ENCODE measurements at regions not wholly inside any gene's neighbourhood (a gene's known extent, or its start where the extent isn't known, plus 50 kb on each side); places are given as distances from the start of the nearest gene placed in this dataset.

DNA sequence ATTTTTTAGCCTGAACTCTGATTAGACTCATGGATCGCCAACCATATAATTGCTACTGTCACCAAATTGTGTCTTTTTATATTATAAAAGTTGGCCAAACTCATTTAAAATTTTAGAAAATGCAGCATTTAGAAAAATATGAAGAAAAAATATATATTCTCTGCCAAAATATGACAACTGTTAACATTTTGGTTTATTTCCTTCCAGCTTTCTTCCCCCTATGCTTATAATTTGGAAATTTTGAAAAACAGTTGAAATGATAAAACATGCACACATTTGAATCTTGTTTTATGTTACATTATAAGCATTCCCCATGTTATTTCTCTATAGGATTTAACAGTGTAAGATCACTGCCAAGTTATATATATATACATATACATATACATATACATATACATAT lies 1112.8 kb downstream of the TUSC7 start:
- WGBS, 2 donors (ENCODE audit: low coverage in 1 of 2) = 89 to 95% methylated on average over 1 of the region's 1 CpG
- in situ Hi-C loops (cut with MboI; ENCODE audit: low pct_ligation_motif_present in 1 of 4, low pct_unique_long_range_greater_than_20kb in 1 of 4, low sequenced_read_pairs in 3 of 4) = no loop called here
- intact Hi-C loops (cut with DNase I; ENCODE audit: low total_unique reads) = no loop called here

DNA sequence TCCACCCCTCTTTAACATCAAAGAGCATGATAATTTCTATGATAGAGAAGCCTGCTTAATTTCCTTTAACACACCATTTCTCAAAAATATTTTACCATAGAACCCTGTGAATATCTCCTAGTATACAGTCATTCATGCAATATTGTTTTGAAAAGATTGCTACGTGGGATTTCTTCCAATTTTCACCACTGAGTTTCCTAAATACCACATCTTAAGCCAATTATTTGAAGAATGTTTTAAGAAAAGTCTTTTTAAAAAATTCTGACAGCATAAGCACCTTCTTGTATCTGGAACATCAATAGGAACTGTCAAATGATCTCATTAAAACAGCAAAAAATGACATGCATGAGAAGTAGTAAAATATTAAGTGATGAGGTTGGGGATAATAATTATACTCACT lies 1126.7 kb downstream of the TUSC7 start:
- TF ChIP-seq, protein P1, sequence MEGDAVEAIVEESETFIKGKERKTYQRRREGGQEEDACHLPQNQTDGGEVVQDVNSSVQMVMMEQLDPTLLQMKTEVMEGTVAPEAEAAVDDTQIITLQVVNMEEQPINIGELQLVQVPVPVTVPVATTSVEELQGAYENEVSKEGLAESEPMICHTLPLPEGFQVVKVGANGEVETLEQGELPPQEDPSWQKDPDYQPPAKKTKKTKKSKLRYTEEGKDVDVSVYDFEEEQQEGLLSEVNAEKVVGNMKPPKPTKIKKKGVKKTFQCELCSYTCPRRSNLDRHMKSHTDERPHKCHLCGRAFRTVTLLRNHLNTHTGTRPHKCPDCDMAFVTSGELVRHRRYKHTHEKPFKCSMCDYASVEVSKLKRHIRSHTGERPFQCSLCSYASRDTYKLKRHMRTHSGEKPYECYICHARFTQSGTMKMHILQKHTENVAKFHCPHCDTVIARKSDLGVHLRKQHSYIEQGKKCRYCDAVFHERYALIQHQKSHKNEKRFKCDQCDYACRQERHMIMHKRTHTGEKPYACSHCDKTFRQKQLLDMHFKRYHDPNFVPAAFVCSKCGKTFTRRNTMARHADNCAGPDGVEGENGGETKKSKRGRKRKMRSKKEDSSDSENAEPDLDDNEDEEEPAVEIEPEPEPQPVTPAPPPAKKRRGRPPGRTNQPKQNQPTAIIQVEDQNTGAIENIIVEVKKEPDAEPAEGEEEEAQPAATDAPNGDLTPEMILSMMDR (IDR thresholded peaks at IDR 0.05) = no peak
- TF ChIP-seq POLR2AphosphoS5 (IDR thresholded peaks at IDR 0.05) = no peak
- TF ChIP-seq EP300 (IDR thresholded peaks at IDR 0.05; ENCODE audit: low read depth) = no peak
- TF ChIP-seq POLR2A (IDR thresholded peaks at IDR 0.05) = no peak
- Histone ChIP-seq H3K36me3 (no peaks in the 10 kb centered on the region), H3K27ac (no peak overlapping the region), H3K9me3 (no peaks in the 10 kb centered on the region), H3K4me3 (no peak overlapping the region), H3K4me1 (no peaks in the 10 kb centered on the region), H3K27me3 (no peaks in the 10 kb centered on the region)
- WGBS, 2 donors (ENCODE audit: low coverage in 1 of 2) = 55 to 57% methylated on average over 1 of the region's 1 CpG
- intact Hi-C loops (cut with DNase I; ENCODE audit: low total_unique reads) = no loop called here
- DNase-seq = no peak
- in situ Hi-C loops (cut with MboI; ENCODE audit: low pct_ligation_motif_present in 1 of 4, low pct_unique_long_range_greater_than_20kb in 1 of 4, low sequenced_read_pairs in 3 of 4) = no loop called here

More for the DNA sequence above, 1112.8 kb downstream of the TUSC7 start:
- DNase-seq = no peak
- no peak overlapping the region for H3K27ac ChIP-seq
- TF ChIP-seq EP300 (IDR thresholded peaks at IDR 0.05; ENCODE audit: low read depth) = no peak
- no peak for TF ChIP-seq POLR2AphosphoS5 (IDR thresholded peaks at IDR 0.05)
- no peak for TF ChIP-seq POLR2A (IDR thresholded peaks at IDR 0.05)
- TF ChIP-seq, protein P1 (IDR thresholded peaks at IDR 0.05) = no peak
- no peaks in the 10 kb centered on the region for H3K36me3 ChIP-seq
- no peaks in the 10 kb centered on the region for H3K4me1 ChIP-seq
- H3K9me3 ChIP-seq = no peaks in the 10 kb centered on the region
- no peaks in the 10 kb centered on the region for H3K27me3 ChIP-seq
- no peak overlapping the region for H3K4me3 ChIP-seq

DNA sequence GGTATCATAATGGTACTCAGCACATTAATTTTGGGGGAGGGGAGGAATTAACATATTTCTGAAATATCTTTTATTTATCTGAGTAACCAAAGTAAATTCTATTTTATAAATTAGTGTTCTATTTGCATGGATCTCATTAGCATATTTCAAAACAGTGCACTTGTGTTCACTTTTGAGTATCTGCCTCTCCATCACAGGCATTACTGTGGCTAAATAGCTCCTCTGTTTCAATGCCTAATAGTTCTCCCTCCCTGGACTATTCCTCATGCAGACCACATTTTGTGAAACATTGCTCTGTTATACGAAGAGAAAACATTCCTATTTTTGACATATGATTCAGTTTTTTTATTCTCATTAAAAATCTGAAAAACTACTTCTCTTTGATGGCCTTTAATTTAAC lies 1127.8 kb downstream of the TUSC7 start:
- intact Hi-C loops (cut with DNase I; ENCODE audit: low total_unique reads) (no loop called here), in situ Hi-C loops (cut with MboI; ENCODE audit: low pct_ligation_motif_present in 1 of 4, low pct_unique_long_range_greater_than_20kb in 1 of 4, low sequenced_read_pairs in 3 of 4) (no loop called here)
- no peak overlapping the region for H3K4me3 ChIP-seq
- no peaks in the 10 kb centered on the region for H3K4me1 ChIP-seq
- no peaks in the 10 kb centered on the region for H3K9me3 ChIP-seq
- H3K27me3 ChIP-seq = no peaks in the 10 kb centered on the region
- TF ChIP-seq POLR2A (IDR thresholded peaks at IDR 0.05) = no peak
- TF ChIP-seq, protein P1 (IDR thresholded peaks at IDR 0.05) = no peak
- no peak for TF ChIP-seq POLR2AphosphoS5 (IDR thresholded peaks at IDR 0.05)
- TF ChIP-seq EP300 (IDR thresholded peaks at IDR 0.05; ENCODE audit: low read depth) = no peak
- no peaks in the 10 kb centered on the region for H3K36me3 ChIP-seq
- WGBS, 2 donors (ENCODE audit: low coverage in 1 of 2) = 64 to 70% methylated on average over 1 of the region's 1 CpG
- no peak overlapping the region for H3K27ac ChIP-seq
- DNase-seq = no peak

DNA sequence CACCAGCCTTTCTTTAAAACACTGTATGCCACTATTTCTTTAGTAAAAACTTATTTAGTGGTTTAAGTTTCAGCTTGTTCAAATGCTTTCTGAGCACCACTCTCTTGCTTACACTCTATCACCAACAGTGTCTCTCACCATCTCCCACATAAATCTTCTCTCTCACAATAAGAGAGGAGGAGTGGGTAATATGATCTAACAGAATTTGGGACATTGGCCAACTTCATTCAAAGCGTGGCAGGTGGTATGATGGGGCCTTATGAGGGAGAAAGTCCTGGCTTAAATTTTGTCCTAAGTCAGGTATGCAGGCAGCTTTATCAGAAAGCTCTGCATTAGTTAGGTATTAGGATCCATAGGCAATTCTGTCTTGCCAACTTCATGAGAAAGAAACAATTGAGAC lies 1132.5 kb downstream of the TUSC7 start:
- TF ChIP-seq POLR2A (IDR thresholded peaks at IDR 0.05) (no peak), POLR2AphosphoS5 (IDR thresholded peaks at IDR 0.05) (no peak), EP300 (IDR thresholded peaks at IDR 0.05; ENCODE audit: low read depth) (no peak)
- TF ChIP-seq, protein P1 (IDR thresholded peaks at IDR 0.05) = no peak
- DNase-seq = no peak
- Histone ChIP-seq H3K27ac (no peak overlapping the region), H3K9me3 (no peaks in the 10 kb centered on the region), H3K4me3 (no peak overlapping the region), H3K27me3 (no peaks in the 10 kb centered on the region), H3K36me3 (no peaks in the 10 kb centered on the region), H3K4me1 (no peaks in the 10 kb centered on the region)
- intact Hi-C loops (cut with DNase I; ENCODE audit: low total_unique reads) = no loop called here
- WGBS, 2 donors (ENCODE audit: low coverage in 1 of 2) = 52% methylated on average over 1 of the region's 1 CpG; no CpG with 5 or more reads in 1 of the 2 donors
- in situ Hi-C loops (cut with MboI; ENCODE audit: low pct_ligation_motif_present in 1 of 4, low pct_unique_long_range_greater_than_20kb in 1 of 4, low sequenced_read_pairs in 3 of 4) = no loop called here

Data from transverse colon (tissue), 4 donors.